ENCODE measurements at regions not wholly inside any gene's neighbourhood (a gene's known extent, or its start where the extent isn't known, plus 50 kb on each side); places are given as distances from the start of the nearest gene placed in this dataset.
A peak's percentile ranks its signal among the peaks of the same experiment; 100 is the strongest.
"Not testable (repeated sequence)": the region's sequence is repeated elsewhere in the genome, so short reads cannot be mapped to it uniquely, and the experiment has no call there.

DNA sequence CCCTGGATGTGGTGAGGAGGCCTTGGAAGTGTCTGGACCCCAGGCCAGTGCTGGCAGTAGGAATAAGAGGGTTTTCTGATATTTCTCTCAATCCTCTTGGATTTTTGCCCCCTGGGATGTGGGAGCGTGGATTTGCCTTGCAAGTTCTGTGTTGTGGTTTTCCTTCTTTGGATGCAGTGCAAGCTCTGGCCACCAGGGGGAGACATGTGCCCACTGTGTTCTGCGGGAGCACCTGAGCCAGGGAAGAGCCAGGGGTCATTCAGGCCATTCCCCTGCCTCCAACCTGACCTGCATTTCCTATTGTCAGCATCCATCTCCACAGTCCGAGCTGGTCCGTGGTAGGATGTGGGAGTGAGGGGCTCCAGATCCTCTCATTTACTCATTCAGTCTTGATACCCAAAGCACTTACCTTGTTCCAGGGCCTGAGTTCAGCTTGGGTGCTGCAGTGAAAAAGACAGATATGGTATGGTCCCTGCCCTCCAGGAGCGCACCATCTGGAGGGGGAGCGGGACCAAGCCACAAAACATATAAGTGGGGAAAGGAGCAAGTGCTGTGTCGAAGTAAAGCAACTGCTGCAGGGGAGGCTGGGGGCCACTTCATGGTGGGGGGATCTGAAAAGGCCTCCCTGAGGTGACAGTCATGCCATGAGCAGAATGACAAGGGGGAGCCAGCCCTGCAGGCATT, 82.1 kb downstream of the LIMS4 start:
- H3K4me2 ChIP-seq (ENCODE audit: insufficient read depth, low read length); H3K79me2 ChIP-seq (ENCODE audit: control insufficient read depth, insufficient read depth, low read length); DNase-seq (ENCODE audit: extremely low read depth in 1 of 4, low spot score in 3 of 4); H3K4me3 ChIP-seq; BruUV-seq (replicated peaks); H4K20me1 ChIP-seq (replicated peaks; ENCODE audit: control insufficient read depth, insufficient read depth, low read length); H3K27ac ChIP-seq (ENCODE audit: extremely low read depth, low read depth, low read length); H3K27me3 ChIP-seq (ENCODE audit: control insufficient read depth in 2 of 2, insufficient read depth in 2 of 2, low read length in 2 of 2); H3K9ac ChIP-seq (ENCODE audit: insufficient read depth in 1 of 2, low read depth in 2 of 2, low read length in 2 of 2); H3K4me1 ChIP-seq (replicated peaks in 1 of 2; ENCODE audit: control insufficient read depth in 2 of 2, insufficient read depth in 2 of 2, low read length in 2 of 2); POLR2A ChIA-PET; H3K9me1 ChIP-seq (ENCODE audit: control insufficient read depth, insufficient read depth, low read length); intact Hi-C loops (cut with micrococcal nuclease); in situ Hi-C loops (cut with MboI); H3K9me3 ChIP-seq (replicated peaks; ENCODE audit: control insufficient read depth, insufficient read depth, low read depth, low read length); H3K36me3 ChIP-seq (ENCODE audit: control insufficient read depth, insufficient read depth, low read length); H2AFZ ChIP-seq (ENCODE audit: low read depth, low read length); CTCF ChIA-PET (ENCODE audit: low intra/inter-chr PET ratio); TF ChIP-seq NR2C2 (CRISPR knock-in tag; IDR thresholded peaks at IDR 0.05): not testable (repeated sequence)
- FAIRE-seq (peak; percentile 97), ATAC-seq (peak; percentile 80)
- 0% methylated on average over 2 of the region's 7 CpGs for WGBS (ENCODE audit: insufficient coverage, low coverage, missing lambda C conversion rate)
- TF ChIP-seq NR2C2 (tag; IDR thresholded peaks at IDR 0.05), result 0 out of 2 replicates have a peak, but pooled peaks have one; percentile 14

DNA sequence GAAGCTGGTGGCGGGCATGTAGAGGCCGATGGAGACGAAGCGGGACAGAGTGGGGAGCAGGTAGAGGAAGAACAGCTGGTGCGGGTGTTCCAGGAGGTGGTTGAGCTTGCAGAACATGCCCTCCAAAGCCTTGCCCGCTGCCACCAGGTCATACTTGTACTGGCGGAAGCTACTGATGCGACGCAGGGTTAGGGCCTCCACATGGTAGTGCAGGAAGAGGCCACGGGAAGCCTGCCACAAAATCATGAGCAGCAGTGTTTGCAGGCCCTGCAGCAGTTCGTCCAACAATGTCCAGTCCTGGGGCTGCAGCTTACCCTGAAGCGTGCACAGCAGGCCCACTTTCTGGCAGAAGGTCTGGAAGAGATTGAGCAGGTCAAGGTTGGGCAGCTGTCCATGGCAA, 85.6 kb downstream of the LIMS4 start:
- H4K20me1 ChIP-seq (replicated peaks; ENCODE audit: control insufficient read depth, insufficient read depth, low read length); intact Hi-C loops (cut with micrococcal nuclease); ATAC-seq; H3K4me2 ChIP-seq (ENCODE audit: insufficient read depth, low read length); POLR2A ChIA-PET; DNase-seq (ENCODE audit: extremely low read depth in 1 of 4, low spot score in 3 of 4); H3K36me3 ChIP-seq (ENCODE audit: control insufficient read depth, insufficient read depth, low read length); H3K27ac ChIP-seq (ENCODE audit: extremely low read depth, low read depth, low read length); H3K9me3 ChIP-seq (replicated peaks; ENCODE audit: control insufficient read depth, insufficient read depth, low read depth, low read length); FAIRE-seq; H3K27me3 ChIP-seq (ENCODE audit: control insufficient read depth in 2 of 2, insufficient read depth in 2 of 2, low read length in 2 of 2); H3K4me3 ChIP-seq; H2AFZ ChIP-seq (ENCODE audit: low read depth, low read length); H3K79me2 ChIP-seq (ENCODE audit: control insufficient read depth, insufficient read depth, low read length); H3K9ac ChIP-seq (ENCODE audit: insufficient read depth in 1 of 2, low read depth in 2 of 2, low read length in 2 of 2); CTCF ChIA-PET (ENCODE audit: low intra/inter-chr PET ratio); H3K4me1 ChIP-seq (replicated peaks in 1 of 2; ENCODE audit: control insufficient read depth in 2 of 2, insufficient read depth in 2 of 2, low read length in 2 of 2); H3K9me1 ChIP-seq (ENCODE audit: control insufficient read depth, insufficient read depth, low read length); BruUV-seq (replicated peaks); in situ Hi-C loops (cut with MboI): not testable (repeated sequence)
- WGBS (ENCODE audit: insufficient coverage, low coverage, missing lambda C conversion rate), result 4% methylated on average over 4 of the region's 12 CpGs

DNA sequence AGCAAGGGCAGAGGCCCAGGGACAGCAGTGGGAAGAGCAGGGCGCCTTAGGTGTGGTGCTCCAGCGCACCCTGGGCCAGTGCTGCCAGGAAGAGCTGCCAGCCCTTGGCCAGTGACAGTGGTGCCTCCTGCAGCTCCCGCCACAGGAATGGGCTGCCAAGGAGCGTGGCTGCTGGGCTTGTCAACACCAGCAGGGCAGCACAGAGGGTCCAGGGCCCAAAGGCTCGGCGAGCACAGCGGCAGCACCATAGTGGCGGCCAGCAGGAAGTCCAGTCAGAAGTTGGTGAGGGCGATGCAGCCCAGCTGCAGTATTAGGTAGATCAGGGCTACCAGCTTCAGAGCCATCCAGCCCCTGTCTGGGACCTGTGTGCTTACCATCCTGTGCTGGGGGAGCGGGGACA, 86.1 kb downstream of the LIMS4 start:
- H3K27me3 ChIP-seq (ENCODE audit: control insufficient read depth in 2 of 2, insufficient read depth in 2 of 2, low read length in 2 of 2); H2AFZ ChIP-seq (ENCODE audit: low read depth, low read length); intact Hi-C loops (cut with micrococcal nuclease); H4K20me1 ChIP-seq (replicated peaks; ENCODE audit: control insufficient read depth, insufficient read depth, low read length); CTCF ChIA-PET (ENCODE audit: low intra/inter-chr PET ratio); H3K79me2 ChIP-seq (ENCODE audit: control insufficient read depth, insufficient read depth, low read length); in situ Hi-C loops (cut with MboI); H3K4me1 ChIP-seq (replicated peaks in 1 of 2; ENCODE audit: control insufficient read depth in 2 of 2, insufficient read depth in 2 of 2, low read length in 2 of 2); H3K27ac ChIP-seq (ENCODE audit: extremely low read depth, low read depth, low read length); H3K36me3 ChIP-seq (ENCODE audit: control insufficient read depth, insufficient read depth, low read length); ATAC-seq; H3K9me3 ChIP-seq (replicated peaks; ENCODE audit: control insufficient read depth, insufficient read depth, low read depth, low read length); H3K4me3 ChIP-seq; H3K9ac ChIP-seq (ENCODE audit: insufficient read depth in 1 of 2, low read depth in 2 of 2, low read length in 2 of 2); POLR2A ChIA-PET; DNase-seq (ENCODE audit: extremely low read depth in 1 of 4, low spot score in 3 of 4); H3K4me2 ChIP-seq (ENCODE audit: insufficient read depth, low read length); BruUV-seq (replicated peaks); FAIRE-seq; H3K9me1 ChIP-seq (ENCODE audit: control insufficient read depth, insufficient read depth, low read length): not testable (repeated sequence)
- 0% methylated on average over 2 of the region's 10 CpGs for WGBS (ENCODE audit: insufficient coverage, low coverage, missing lambda C conversion rate)

DNA sequence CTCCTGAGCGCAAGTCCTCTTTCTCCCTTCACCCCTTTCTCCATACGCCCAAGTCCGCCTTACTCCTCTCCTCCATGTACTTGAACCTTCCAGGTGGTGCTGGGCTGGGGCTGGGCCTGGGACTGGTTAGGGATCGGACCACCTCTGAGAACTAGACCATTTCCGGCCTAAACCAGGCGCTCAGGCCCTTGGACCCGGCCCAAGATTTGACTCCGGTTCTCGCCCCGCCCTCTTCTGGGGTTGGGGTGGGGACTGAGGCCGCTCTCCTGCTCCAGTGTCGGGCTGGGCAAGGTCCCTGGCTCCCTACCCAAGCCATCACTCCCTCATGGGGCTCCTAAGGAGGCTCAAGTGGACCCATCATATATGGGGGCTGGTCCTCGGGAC, 87.9 kb downstream of the LIMS4 start:
- intact Hi-C loops (cut with micrococcal nuclease); H2AFZ ChIP-seq (ENCODE audit: low read depth, low read length); H3K27ac ChIP-seq (ENCODE audit: extremely low read depth, low read depth, low read length); H3K4me2 ChIP-seq (ENCODE audit: insufficient read depth, low read length); H3K9me1 ChIP-seq (ENCODE audit: control insufficient read depth, insufficient read depth, low read length); H3K9ac ChIP-seq (ENCODE audit: insufficient read depth in 1 of 2, low read depth in 2 of 2, low read length in 2 of 2); DNase-seq (ENCODE audit: extremely low read depth in 1 of 4, low spot score in 3 of 4); BruUV-seq (replicated peaks); POLR2A ChIA-PET; H3K4me3 ChIP-seq; H3K4me1 ChIP-seq (replicated peaks in 1 of 2; ENCODE audit: control insufficient read depth in 2 of 2, insufficient read depth in 2 of 2, low read length in 2 of 2); FAIRE-seq; in situ Hi-C loops (cut with MboI); CTCF ChIA-PET (ENCODE audit: low intra/inter-chr PET ratio); H3K9me3 ChIP-seq (replicated peaks; ENCODE audit: control insufficient read depth, insufficient read depth, low read depth, low read length); H4K20me1 ChIP-seq (replicated peaks; ENCODE audit: control insufficient read depth, insufficient read depth, low read length); H3K36me3 ChIP-seq (ENCODE audit: control insufficient read depth, insufficient read depth, low read length); ATAC-seq; H3K27me3 ChIP-seq (ENCODE audit: control insufficient read depth in 2 of 2, insufficient read depth in 2 of 2, low read length in 2 of 2); H3K79me2 ChIP-seq (ENCODE audit: control insufficient read depth, insufficient read depth, low read length): not testable (repeated sequence)
- no CpG with 5 or more reads among the region's 13 CpGs for WGBS (ENCODE audit: insufficient coverage, low coverage, missing lambda C conversion rate)

All from K562 (cell line).